ENCODE measurements at regions not wholly inside any gene's neighbourhood (a gene's known extent, or its start where the extent isn't known, plus 50 kb on each side); places are given as distances from the start of the nearest gene placed in this dataset.

GRCh38 chr10:36899652-36900051, 225.7 kb upstream of the ANKRD30A start:
- no peaks in the 10 kb centered on the region for H3K36me3 ChIP-seq
- H3K9me3 ChIP-seq: no peaks in the 10 kb centered on the region
- ATAC-seq (no peak), DNase-seq (no peak)
- no peaks in the 10 kb centered on the region for H3K27me3 ChIP-seq
- in situ Hi-C loops (cut with MboI; ENCODE audit: low sequenced_read_pairs in 4 of 4) (no loop called here), intact Hi-C loops (cut with DNase I; ENCODE audit: low total_unique reads) (no loop called here)
- no peaks in the 10 kb centered on the region for H3K4me1 ChIP-seq
- no peak overlapping the region for H3K27ac ChIP-seq
- no peak for TF ChIP-seq CTCF (IDR thresholded peaks at IDR 0.05 in 4 of 5, conservative IDR thresholded peaks at IDR 0.05 in 1 of 5)
- no peak for TF ChIP-seq POLR2A (IDR thresholded peaks at IDR 0.05)
- H3K4me3 ChIP-seq: no peak overlapping the region

- no peak overlapping the region for H3K27ac ChIP-seq
- H3K9me3 ChIP-seq: no peaks in the 10 kb centered on the region
- H3K4me1 ChIP-seq: no peaks in the 10 kb centered on the region
- no peak for ATAC-seq
- intact Hi-C loops (cut with DNase I; ENCODE audit: low total_unique reads) (no loop called here), in situ Hi-C loops (cut with MboI; ENCODE audit: low sequenced_read_pairs in 4 of 4) (no loop called here)
- H3K36me3 ChIP-seq: no peaks in the 10 kb centered on the region
- no peaks in the 10 kb centered on the region for H3K27me3 ChIP-seq
- TF ChIP-seq CTCF (IDR thresholded peaks at IDR 0.05 in 4 of 5, conservative IDR thresholded peaks at IDR 0.05 in 1 of 5) (no peak), POLR2A (IDR thresholded peaks at IDR 0.05) (no peak)
- no peak overlapping the region for H3K4me3 ChIP-seq
- no peak for DNase-seq
Measured at GRCh38 chr10:36888925-36889573, 236.3 kb upstream of the ANKRD30A start.

DNA sequence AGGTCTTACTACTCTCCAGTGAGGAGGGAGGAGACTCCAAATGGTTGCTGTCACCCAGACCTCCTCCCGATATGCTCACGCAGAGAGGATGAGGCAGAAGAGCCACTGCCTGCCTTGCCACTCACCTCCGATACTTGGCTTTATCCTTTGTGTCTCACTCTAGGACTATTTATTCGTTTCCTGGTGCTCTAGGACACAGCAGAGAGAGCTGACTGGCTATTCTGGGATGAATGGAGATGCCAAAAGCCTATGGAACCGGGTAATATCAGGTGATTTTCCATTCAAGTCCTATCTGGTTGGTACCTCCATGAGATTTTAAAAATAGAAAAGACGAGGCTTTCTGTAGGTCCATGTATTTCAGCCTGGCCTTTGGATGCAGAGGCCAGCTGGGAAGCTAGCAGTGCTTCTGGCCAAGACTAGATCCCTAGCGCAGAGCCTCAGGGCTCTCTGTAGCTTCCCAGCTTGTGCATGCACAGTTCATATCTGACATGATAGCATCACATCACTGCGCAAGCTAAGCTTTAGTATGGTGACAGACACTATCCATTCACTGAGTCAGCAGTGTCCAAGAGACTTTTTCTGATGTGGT, 239.0 kb upstream of the ANKRD30A start:
- DNase-seq: no peak
- H3K9me3 ChIP-seq: no peaks in the 10 kb centered on the region
- TF ChIP-seq CTCF (IDR thresholded peaks at IDR 0.05 in 4 of 5, conservative IDR thresholded peaks at IDR 0.05 in 1 of 5): no peak
- H3K27ac ChIP-seq: no peak overlapping the region
- no peaks in the 10 kb centered on the region for H3K27me3 ChIP-seq
- H3K4me3 ChIP-seq: no peak overlapping the region
- intact Hi-C loops (cut with DNase I; ENCODE audit: low total_unique reads): no loop called here
- no peak for ATAC-seq
- in situ Hi-C loops (cut with MboI; ENCODE audit: low sequenced_read_pairs in 4 of 4): no loop called here
- H3K4me1 ChIP-seq: no peaks in the 10 kb centered on the region
- no peaks in the 10 kb centered on the region for H3K36me3 ChIP-seq

DNA sequence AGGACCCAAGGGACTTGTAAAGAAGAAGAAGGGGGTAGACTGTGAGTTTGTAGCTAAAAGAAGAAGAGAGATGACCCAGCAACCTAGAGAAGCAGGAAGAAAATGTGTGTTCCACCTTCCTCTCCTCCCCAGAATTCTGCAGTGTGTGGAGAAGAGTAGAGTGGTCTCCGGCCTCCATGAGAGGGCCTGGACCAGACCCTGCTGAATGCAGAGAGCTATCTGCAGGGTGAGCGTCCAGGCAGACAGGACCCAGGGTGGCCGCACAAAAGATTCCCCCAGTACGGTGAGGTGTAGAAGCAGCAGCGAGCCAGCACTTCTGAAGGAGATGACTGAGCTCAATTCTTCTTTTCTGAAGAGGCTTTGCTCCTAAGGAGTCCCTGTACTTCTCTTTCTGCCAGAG, 239.7 kb upstream of the ANKRD30A start:
- Histone ChIP-seq H3K36me3 (no peaks in the 10 kb centered on the region), H3K4me3 (no peak overlapping the region), H3K4me1 (no peaks in the 10 kb centered on the region), H3K9me3 (no peaks in the 10 kb centered on the region), H3K27ac (no peak overlapping the region), H3K27me3 (no peaks in the 10 kb centered on the region)
- TF ChIP-seq POLR2A (IDR thresholded peaks at IDR 0.05) (no peak), CTCF (IDR thresholded peaks at IDR 0.05 in 4 of 5, conservative IDR thresholded peaks at IDR 0.05 in 1 of 5) (no peak)
- intact Hi-C loops (cut with DNase I; ENCODE audit: low total_unique reads) (no loop called here), in situ Hi-C loops (cut with MboI; ENCODE audit: low sequenced_read_pairs in 4 of 4) (no loop called here)
- DNase-seq (no peak), ATAC-seq (no peak)

DNA sequence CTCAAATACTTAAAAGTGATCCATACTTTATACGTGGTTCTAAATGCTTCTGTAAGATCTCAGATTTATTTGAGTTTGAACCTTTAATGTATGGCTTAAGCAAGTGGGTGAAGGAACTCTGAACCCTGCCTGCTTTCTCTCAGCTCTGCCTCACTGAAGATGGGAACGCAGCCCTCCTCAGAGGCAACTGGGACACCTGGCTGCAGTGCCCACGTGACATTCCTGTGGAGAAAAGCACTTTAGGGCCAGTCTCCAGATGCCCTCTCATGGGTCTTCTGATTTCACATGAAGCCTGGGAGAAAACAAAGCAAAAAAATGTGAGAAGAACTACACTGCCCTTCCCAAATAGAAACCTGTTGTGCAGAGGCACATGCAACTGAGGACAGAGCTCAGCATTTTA, 242.6 kb upstream of the ANKRD30A start:
- ATAC-seq (no peak), DNase-seq (no peak)
- Histone ChIP-seq H3K27me3 (no peaks in the 10 kb centered on the region), H3K36me3 (no peaks in the 10 kb centered on the region), H3K4me1 (no peaks in the 10 kb centered on the region), H3K9me3 (no peaks in the 10 kb centered on the region), H3K27ac (no peak overlapping the region), H3K4me3 (no peak overlapping the region)
- intact Hi-C loops (cut with DNase I; ENCODE audit: low total_unique reads) (no loop called here), in situ Hi-C loops (cut with MboI; ENCODE audit: low sequenced_read_pairs in 4 of 4) (no loop called here)
- no peak for TF ChIP-seq POLR2A (IDR thresholded peaks at IDR 0.05)
- no peak for TF ChIP-seq CTCF (IDR thresholded peaks at IDR 0.05 in 4 of 5, conservative IDR thresholded peaks at IDR 0.05 in 1 of 5)

Measured in gastrocnemius medialis (tissue), 4 donors.